Amniotic epithelial cell (primary cell): ENCODE measurements at regions not wholly inside any gene's neighbourhood (a gene's known extent, or its start where the extent isn't known, plus 50 kb on each side); places are given as distances from the start of the nearest gene placed in this dataset.
A peak's percentile ranks its signal among the peaks of the same experiment; 100 is the strongest.
"Not testable (repeated sequence)": the region's sequence is repeated elsewhere in the genome, so short reads cannot be mapped to it uniquely, and the experiment has no call there.

Source experiments
- DNase-seq: peaks from one replicate; pipeline ENCODE4 v3.0.0-alpha.2; 2010; ENCODE audit warnings: low read depth

GRCh38 chr5:109630093-109630492 lies 59.6 kb upstream of the MAN2A1 start:
- DNase-seq: peak; percentile 43

- DNase-seq: no peak
Observed at GRCh38 chr5:109628591-109628990, 61.1 kb upstream of the MAN2A1 start.

GRCh38 chr5:109621266-109621665 lies 68.5 kb upstream of the MAN2A1 start:
- not testable (repeated sequence) for DNase-seq

GRCh38 chr5:109620651-109621050 lies 69.1 kb upstream of the MAN2A1 start:
- no peak for DNase-seq

GRCh38 chr5:109619606-109620005 lies 70.1 kb upstream of the MAN2A1 start:
- DNase-seq: no peak

GRCh38 chr5:109619021-109619460 lies 70.7 kb upstream of the MAN2A1 start:
- no peak for DNase-seq

GRCh38 chr5:109614981-109615380 lies 74.7 kb upstream of the MAN2A1 start:
- DNase-seq: no peak

GRCh38 chr5:109614301-109614700 lies 75.4 kb upstream of the MAN2A1 start:
- DNase-seq: peak; percentile 11

- no peak for DNase-seq
Observed at GRCh38 chr5:109612278-109612905, 77.3 kb upstream of the MAN2A1 start.

GRCh38 chr5:109611505-109611904 lies 78.2 kb upstream of the MAN2A1 start:
- no peak for DNase-seq

- DNase-seq: no peak
Observed at GRCh38 chr5:109611061-109611460, 78.7 kb upstream of the MAN2A1 start.

- no peak for DNase-seq
Observed at GRCh38 chr5:109610581-109610980, 79.1 kb upstream of the MAN2A1 start.

- DNase-seq: no peak
Observed at GRCh38 chr5:109605207-109605730, 84.5 kb upstream of the MAN2A1 start.

GRCh38 chr5:109604758-109605157 lies 85.0 kb upstream of the MAN2A1 start:
- DNase-seq: no peak

GRCh38 chr5:109601736-109602135 lies 88.0 kb upstream of the MAN2A1 start:
- no peak for DNase-seq

- no peak for DNase-seq
Observed at GRCh38 chr5:109597893-109598292, 91.8 kb upstream of the MAN2A1 start.

GRCh38 chr5:109594217-109594616 lies 95.5 kb upstream of the MAN2A1 start:
- DNase-seq: no peak

GRCh38 chr5:109590799-109591198 lies 98.9 kb upstream of the MAN2A1 start:
- DNase-seq: no peak

GRCh38 chr5:109589986-109590385 lies 99.7 kb upstream of the MAN2A1 start:
- peak; percentile 27 for DNase-seq

GRCh38 chr5:109589239-109589638 lies 100.5 kb upstream of the MAN2A1 start:
- no peak for DNase-seq

GRCh38 chr5:109588281-109589035 lies 101.3 kb upstream of the MAN2A1 start:
- DNase-seq: no peak

GRCh38 chr5:109584986-109585599 lies 104.6 kb upstream of the MAN2A1 start:
- DNase-seq: peak; percentile 90

GRCh38 chr5:109580225-109580624 lies 109.5 kb upstream of the MAN2A1 start:
- DNase-seq: peak; percentile 47
